Activated T-helper 17 cell treated with anti-CD3 and anti-CD28 coated beads, Interleukin-2, amount 50 U/mL, for 72 hours (primary cell): ENCODE measurements at regions not wholly inside any gene's neighbourhood (a gene's known extent, or its start where the extent isn't known, plus 50 kb on each side); places are given as distances from the start of the nearest gene placed in this dataset.
"Not testable (repeated sequence)": the region's sequence is repeated elsewhere in the genome, so short reads cannot be mapped to it uniquely, and the experiment has no call there.

Experiments used
- ATAC-seq: fragments of 150-1000 bp; cut with Tn5 transposase; replicated peaks from 2 replicates; pipeline ENCODE4 v1.10.0; 2021; ENCODE audit warnings: mild to moderate bottlenecking, moderate library complexity
- H3K27ac Mint-ChIP-seq: one replicate; pipeline ENCODE4 v1.8.0; 2022; ENCODE audit warnings: mixed read lengths
- H3K27me3 Mint-ChIP-seq: one replicate; pipeline ENCODE4 v1.8.0; 2022; ENCODE audit warnings: mixed read lengths
- H3K36me3 Mint-ChIP-seq: one replicate; pipeline ENCODE4 v1.8.0; 2022; ENCODE audit warnings: low read depth, mild to moderate bottlenecking, mixed read lengths
- H3K4me1 Mint-ChIP-seq: one replicate; pipeline ENCODE4 v1.8.0; 2022; ENCODE audit warnings: mixed read lengths
- H3K4me3 Mint-ChIP-seq: one replicate; pipeline ENCODE4 v1.8.0; 2022; ENCODE audit warnings: mild to moderate bottlenecking, mixed read lengths
- H3K9me3 Mint-ChIP-seq: one replicate; pipeline ENCODE4 v1.8.0; 2022; ENCODE audit warnings: mixed read lengths

- no peak for ATAC-seq
- Mint-ChIP-seq H3K36me3 (no peaks in the 10 kb centered on the region), H3K4me1 (no peaks in the 10 kb centered on the region), H3K4me3 (no peak overlapping the region), H3K27ac (no peak overlapping the region), H3K9me3 (no peaks in the 10 kb centered on the region), H3K27me3 (no peaks in the 10 kb centered on the region)
Measured at GRCh38 chr3:20322085-20322484, 136.1 kb upstream of the SGO1 start.

DNA sequence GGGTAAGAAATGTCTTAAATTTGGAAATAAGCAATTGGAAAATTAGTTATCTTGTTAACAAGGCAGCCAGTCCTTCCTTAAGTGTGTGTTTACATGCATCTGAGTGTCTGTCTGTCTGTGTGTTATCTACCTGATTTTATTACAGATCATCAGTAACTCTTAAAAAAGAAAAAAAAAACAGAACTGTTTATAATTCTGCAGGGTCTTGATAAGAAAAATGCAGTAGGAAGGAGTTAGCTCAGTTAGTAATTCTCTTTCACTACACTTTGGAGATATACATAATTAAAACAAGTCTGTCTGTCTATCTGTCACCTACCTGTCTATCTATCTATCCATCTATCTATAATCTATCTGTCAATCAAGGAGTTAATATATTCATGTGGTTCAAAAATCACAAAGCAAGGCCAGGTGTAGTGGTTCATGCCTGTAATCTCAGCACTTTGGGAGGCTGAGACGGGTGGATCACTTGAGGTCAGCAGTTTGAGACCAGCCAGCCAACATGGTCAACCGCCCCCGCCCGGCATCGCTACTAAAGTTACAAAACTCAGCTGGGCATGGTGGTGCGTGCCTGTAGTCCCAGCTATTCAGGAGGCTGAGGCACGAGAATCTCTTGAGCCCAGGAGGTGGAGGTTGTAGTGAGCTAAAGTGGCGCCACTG is 135.5 kb upstream of the SGO1 start:
- Mint-ChIP-seq H3K36me3 (no peaks in the 10 kb centered on the region), H3K27me3 (no peaks in the 10 kb centered on the region), H3K4me1 (no peaks in the 10 kb centered on the region), H3K4me3 (no peak overlapping the region), H3K9me3 (no peaks in the 10 kb centered on the region), H3K27ac (no peak overlapping the region)
- no peak for ATAC-seq

DNA sequence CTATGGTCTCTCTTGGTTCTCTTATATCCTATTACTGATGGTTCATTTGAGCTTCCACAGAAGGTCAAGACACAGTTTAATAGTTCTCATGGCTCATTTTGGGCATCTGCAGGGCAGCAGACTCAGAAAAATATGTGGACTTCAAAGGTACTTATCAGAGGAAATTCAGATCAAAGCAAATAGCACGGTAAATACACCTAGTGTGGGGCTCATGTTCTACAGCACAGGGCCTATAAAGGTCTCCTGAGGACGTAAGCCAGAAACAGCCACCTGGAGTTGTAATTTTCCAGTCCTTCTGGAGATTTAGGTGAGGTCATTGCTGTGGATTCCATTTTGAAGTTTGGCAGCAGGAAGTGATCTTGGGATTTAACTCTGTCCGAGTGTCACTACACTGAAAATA is 134.5 kb upstream of the SGO1 start:
- H3K27me3 Mint-ChIP-seq: no peaks in the 10 kb centered on the region
- H3K27ac Mint-ChIP-seq: no peak overlapping the region
- H3K4me3 Mint-ChIP-seq: no peak overlapping the region
- H3K36me3 Mint-ChIP-seq: no peaks in the 10 kb centered on the region
- H3K4me1 Mint-ChIP-seq: no peaks in the 10 kb centered on the region
- ATAC-seq: no peak
- no peaks in the 10 kb centered on the region for H3K9me3 Mint-ChIP-seq

DNA sequence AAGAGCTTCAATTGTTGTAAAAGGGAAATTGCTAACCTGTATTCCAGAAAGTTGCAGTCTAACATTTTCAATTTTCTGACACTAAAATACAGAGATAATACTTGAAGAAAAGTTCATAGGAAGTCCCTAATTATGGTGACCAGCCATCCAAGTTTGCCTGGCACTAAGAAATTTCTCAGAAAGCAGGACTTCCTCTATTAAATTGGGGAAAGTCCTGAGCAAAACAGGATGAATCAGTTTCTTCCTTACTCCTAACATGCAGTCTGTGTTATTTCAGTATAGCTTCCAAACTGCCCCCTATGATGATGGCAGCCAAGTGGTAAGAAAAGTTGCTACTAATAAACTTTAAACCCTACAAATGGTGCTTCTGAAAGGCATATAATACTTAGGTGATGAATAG is 133.5 kb upstream of the SGO1 start:
- Mint-ChIP-seq H3K36me3 (no peaks in the 10 kb centered on the region), H3K4me1 (no peaks in the 10 kb centered on the region), H3K4me3 (no peak overlapping the region), H3K9me3 (no peaks in the 10 kb centered on the region), H3K27ac (no peak overlapping the region), H3K27me3 (no peaks in the 10 kb centered on the region)
- no peak for ATAC-seq

DNA sequence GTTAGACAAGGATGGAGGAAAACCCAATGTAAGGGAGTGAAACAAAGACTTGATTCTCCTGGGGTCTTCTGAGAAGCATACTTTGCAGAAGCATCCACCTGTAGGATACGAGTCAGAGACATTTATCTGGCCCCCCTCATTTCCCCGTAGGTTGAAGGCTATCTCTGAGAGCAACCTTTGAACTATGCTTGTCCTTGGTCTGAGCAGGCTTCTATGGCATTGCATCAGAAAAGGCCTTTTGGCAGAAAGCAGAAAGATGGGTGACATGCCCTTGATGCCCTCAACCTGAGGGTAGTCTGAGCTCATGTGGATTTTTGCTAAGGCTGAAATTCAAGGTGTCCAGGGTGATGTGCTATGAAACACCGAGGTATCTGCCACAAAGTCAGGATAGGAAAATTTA is 131.6 kb upstream of the SGO1 start:
- Mint-ChIP-seq H3K36me3 (no peaks in the 10 kb centered on the region), H3K4me3 (no peak overlapping the region), H3K4me1 (no peaks in the 10 kb centered on the region)

DNA sequence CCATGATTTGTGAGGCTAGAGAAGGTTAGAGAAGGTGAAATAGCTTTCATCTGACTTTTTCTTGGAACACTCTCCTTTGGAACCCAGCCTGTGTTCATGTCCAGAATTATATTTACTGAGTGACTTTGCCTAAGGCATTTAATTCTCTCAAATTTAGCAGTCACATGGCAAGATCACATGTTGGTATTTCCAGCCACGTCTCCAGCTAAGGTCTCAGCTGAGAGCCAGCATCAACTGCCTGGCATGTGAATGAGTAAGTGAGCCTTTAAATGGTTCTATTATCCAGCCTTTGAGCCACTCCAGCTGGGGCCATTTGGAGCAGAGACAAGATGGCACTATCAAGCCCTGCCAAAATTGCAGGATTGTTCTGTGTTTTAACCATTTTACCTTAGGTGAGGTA is 130.2 kb upstream of the SGO1 start:
- H3K4me1 Mint-ChIP-seq: no peaks in the 10 kb centered on the region
- H3K36me3 Mint-ChIP-seq: no peaks in the 10 kb centered on the region
- H3K27ac Mint-ChIP-seq: no peak overlapping the region
- no peaks in the 10 kb centered on the region for H3K9me3 Mint-ChIP-seq
- no peak overlapping the region for H3K4me3 Mint-ChIP-seq
- ATAC-seq: no peak
- no peaks in the 10 kb centered on the region for H3K27me3 Mint-ChIP-seq

More for the DNA sequence above, 131.6 kb upstream of the SGO1 start:
- Mint-ChIP-seq H3K27ac (no peak overlapping the region), H3K27me3 (no peaks in the 10 kb centered on the region), H3K9me3 (no peaks in the 10 kb centered on the region)
- ATAC-seq: no peak

GRCh38 chr3:20310629-20311028 is 124.6 kb upstream of the SGO1 start:
- no peak for ATAC-seq
- Mint-ChIP-seq H3K4me1 (no peaks in the 10 kb centered on the region), H3K9me3 (no peaks in the 10 kb centered on the region)

DNA sequence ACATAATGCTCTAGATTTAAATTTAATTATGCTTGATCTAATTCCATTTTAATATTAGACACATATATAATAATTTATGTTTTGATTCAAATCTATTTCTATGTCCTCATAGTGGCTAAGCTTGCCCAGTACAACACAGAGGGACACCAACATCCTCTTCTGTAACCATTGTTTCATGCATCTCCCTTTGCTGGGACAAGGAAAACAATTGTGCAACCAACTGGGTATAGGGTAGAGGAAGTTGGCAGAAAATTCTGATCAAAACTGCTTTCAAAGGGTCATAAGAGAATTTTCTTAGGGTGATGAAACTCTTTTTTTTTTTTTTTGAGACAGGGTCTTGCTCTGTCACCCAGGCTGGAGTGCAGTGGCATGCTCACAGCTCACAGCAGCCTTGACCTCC is 121.4 kb upstream of the SGO1 start:
- H3K36me3 Mint-ChIP-seq: no peaks in the 10 kb centered on the region
- H3K27me3 Mint-ChIP-seq: no peaks in the 10 kb centered on the region
- no peaks in the 10 kb centered on the region for H3K4me1 Mint-ChIP-seq
- no peak for ATAC-seq
- no peaks in the 10 kb centered on the region for H3K9me3 Mint-ChIP-seq
- H3K27ac Mint-ChIP-seq: no peak overlapping the region
- no peak overlapping the region for H3K4me3 Mint-ChIP-seq

More at GRCh38 chr3:20310629-20311028, 124.6 kb upstream of the SGO1 start:
- Mint-ChIP-seq H3K27me3 (no peaks in the 10 kb centered on the region), H3K27ac (no peak overlapping the region), H3K4me3 (no peak overlapping the region), H3K36me3 (no peaks in the 10 kb centered on the region)

- H3K36me3 Mint-ChIP-seq: no peaks in the 10 kb centered on the region
- H3K4me3 Mint-ChIP-seq: no peak overlapping the region
- H3K27me3 Mint-ChIP-seq: no peaks in the 10 kb centered on the region
- H3K27ac Mint-ChIP-seq: no peak overlapping the region
- no peaks in the 10 kb centered on the region for H3K4me1 Mint-ChIP-seq
- H3K9me3 Mint-ChIP-seq: no peaks in the 10 kb centered on the region
- ATAC-seq: no peak
Measured at GRCh38 chr3:20305647-20306046, 119.6 kb upstream of the SGO1 start.

DNA sequence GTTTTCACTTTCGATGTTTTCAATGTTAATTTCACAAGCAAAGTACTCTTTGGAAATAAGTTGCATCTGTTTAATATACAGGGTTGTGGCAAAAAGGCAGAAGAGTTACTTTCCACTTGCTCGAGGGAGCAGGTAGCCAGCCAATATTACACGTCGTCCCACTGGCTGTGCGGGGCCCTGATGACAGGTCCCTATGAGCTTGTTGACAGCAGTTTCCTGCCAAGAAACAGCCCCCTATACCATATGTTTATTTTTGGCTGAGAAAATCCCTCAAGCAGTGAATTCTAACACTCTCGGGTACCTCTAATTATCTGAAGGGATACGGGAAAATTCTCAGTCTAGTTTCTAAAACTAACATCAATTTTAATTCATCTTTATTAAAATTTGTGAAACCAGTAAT is 116.8 kb upstream of the SGO1 start:
- no peaks in the 10 kb centered on the region for H3K27me3 Mint-ChIP-seq
- ATAC-seq: no peak
- no peaks in the 10 kb centered on the region for H3K36me3 Mint-ChIP-seq
- H3K4me3 Mint-ChIP-seq: no peak overlapping the region
- no peak overlapping the region for H3K27ac Mint-ChIP-seq
- peaks cover 6% of the 10 kb centered on the region for H3K9me3 Mint-ChIP-seq
- no peaks in the 10 kb centered on the region for H3K4me1 Mint-ChIP-seq

DNA sequence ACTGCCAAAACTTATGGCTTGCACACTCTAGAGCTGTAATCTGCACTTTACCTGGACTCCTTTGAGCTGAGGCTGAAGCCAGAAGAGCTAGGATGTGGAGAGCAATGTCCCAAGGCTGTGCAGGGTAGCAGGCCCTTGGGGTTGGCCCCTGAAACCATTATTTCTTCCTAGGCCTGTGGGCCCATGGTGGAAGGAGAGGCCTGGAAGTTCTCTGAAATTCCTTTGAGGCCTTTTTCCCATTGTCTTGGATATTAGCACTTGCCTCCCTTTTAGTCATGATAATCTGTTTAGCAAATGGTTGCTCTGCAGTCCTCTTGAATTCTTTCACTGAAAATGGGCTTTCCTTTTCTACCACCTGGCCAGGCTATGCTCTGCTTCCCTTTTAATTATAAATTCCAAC is 102.0 kb upstream of the SGO1 start:
- no peak overlapping the region for H3K27ac Mint-ChIP-seq
- H3K4me1 Mint-ChIP-seq: no peaks in the 10 kb centered on the region
- H3K36me3 Mint-ChIP-seq: no peaks in the 10 kb centered on the region
- no peak overlapping the region for H3K4me3 Mint-ChIP-seq
- peaks cover 24% of the 10 kb centered on the region for H3K9me3 Mint-ChIP-seq
- no peak for ATAC-seq
- no peaks in the 10 kb centered on the region for H3K27me3 Mint-ChIP-seq

- Mint-ChIP-seq H3K27ac (no peak overlapping the region), H3K4me1 (no peaks in the 10 kb centered on the region), H3K9me3 (peaks cover 11% of the 10 kb centered on the region), H3K36me3 (no peaks in the 10 kb centered on the region), H3K4me3 (no peak overlapping the region), H3K27me3 (no peaks in the 10 kb centered on the region)
- ATAC-seq: no peak
Measured at GRCh38 chr3:20280257-20280656, 94.3 kb upstream of the SGO1 start.

GRCh38 chr3:20265977-20266376 is 80.0 kb upstream of the SGO1 start:
- H3K4me1 Mint-ChIP-seq, H3K36me3 Mint-ChIP-seq, H3K4me3 Mint-ChIP-seq, ATAC-seq, H3K27me3 Mint-ChIP-seq, H3K27ac Mint-ChIP-seq: not testable (repeated sequence)
- H3K9me3 Mint-ChIP-seq: peaks cover 11% of the 10 kb centered on the region

DNA sequence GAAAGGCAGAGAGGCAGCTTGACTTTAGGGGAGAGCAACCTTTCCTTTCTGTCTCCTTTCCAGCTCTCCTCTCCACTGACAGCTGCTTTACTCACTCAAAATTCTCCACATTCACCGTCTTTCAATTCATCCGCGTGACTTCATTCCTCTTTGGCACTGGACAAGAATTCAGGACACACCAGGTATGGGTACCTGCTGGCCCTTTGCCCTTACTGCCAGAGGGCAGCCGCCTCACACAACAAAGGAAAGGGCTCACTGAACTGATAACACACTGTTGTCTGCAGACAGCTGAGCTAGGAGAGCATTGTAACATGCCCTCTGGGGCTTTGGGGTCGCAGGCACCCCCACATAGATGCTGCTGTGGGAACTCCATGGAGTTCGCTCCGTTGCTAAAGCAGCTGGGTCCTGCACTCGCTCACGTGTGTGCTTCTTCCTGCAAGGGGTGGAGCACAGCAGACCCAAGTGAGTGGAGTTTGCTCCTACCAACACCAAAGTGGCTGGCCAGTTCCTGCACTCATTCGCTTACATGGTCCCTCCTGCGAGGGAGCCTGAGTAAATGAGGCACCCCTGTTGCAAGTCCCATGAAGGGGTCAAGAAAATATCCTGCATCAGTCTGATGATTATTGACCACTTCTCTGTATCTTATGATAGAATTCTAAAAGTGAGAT is 79.0 kb upstream of the SGO1 start:
- H3K27me3 Mint-ChIP-seq: no peaks in the 10 kb centered on the region
- no peak for ATAC-seq
- H3K4me3 Mint-ChIP-seq: no peak overlapping the region
- H3K36me3 Mint-ChIP-seq: no peaks in the 10 kb centered on the region
- no peaks in the 10 kb centered on the region for H3K4me1 Mint-ChIP-seq
- no peak overlapping the region for H3K27ac Mint-ChIP-seq
- peaks cover 11% of the 10 kb centered on the region for H3K9me3 Mint-ChIP-seq

DNA sequence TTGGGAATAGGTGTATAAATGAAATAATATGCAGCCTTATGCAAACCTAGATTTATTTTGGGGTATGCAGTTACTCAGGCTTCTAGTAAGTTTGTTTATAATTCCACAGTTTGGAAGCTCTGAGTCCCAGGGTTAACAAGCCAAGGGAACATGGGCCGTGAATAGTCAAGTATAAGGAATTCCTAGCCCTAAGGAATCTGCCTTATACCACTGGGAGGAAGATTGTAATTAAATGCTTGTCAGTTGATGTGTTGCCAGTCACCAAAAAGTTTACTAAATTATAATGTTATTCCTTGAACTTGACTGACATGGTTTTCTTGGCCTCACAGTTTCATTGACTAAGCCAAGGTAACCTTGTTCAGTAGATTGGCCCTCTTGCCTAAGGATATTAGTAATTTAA is 72.4 kb upstream of the SGO1 start:
- Mint-ChIP-seq H3K27me3 (no peaks in the 10 kb centered on the region), H3K9me3 (peaks cover under 1% of the 10 kb centered on the region), H3K27ac (no peak overlapping the region), H3K4me3 (no peak overlapping the region), H3K4me1 (no peaks in the 10 kb centered on the region), H3K36me3 (no peaks in the 10 kb centered on the region)
- ATAC-seq: no peak
